Stimulated activated CD4-positive, alpha-beta T cell treated with anti-CD3 and anti-CD28 coated beads, Interleukin-2, amount 100 ng/mL, for 24 hours (primary cell): ENCODE measurements at regions not wholly inside any gene's neighbourhood (a gene's known extent, or its start where the extent isn't known, plus 50 kb on each side); places are given as distances from the start of the nearest gene placed in this dataset.

Experiments used
- DNase-seq, 2 donors: peaks; one replicate each; pipeline ENCODE4 v3.0.0-alpha.2; 2020

- DNase-seq, result no peak
Measured at GRCh38 chr6:166009385-166010031, 158.1 kb downstream of the TBXT start.

GRCh38 chr6:166008441-166009369, 158.9 kb downstream of the TBXT start:
- DNase-seq, result no peak

GRCh38 chr6:166007349-166008263, 160.0 kb downstream of the TBXT start:
- DNase-seq, result no peak

GRCh38 chr6:166006900-166007301, 160.8 kb downstream of the TBXT start:
- DNase-seq, result no peak

GRCh38 chr6:166005944-166006899, 161.4 kb downstream of the TBXT start:
- DNase-seq, result no peak

- no peak for DNase-seq
Measured at GRCh38 chr6:166005401-166005943, 162.2 kb downstream of the TBXT start.

GRCh38 chr6:166004876-166005275, 162.8 kb downstream of the TBXT start:
- DNase-seq, result no peak

- no peak for DNase-seq
Measured at GRCh38 chr6:166004471-166004870, 163.2 kb downstream of the TBXT start.

- DNase-seq, result no peak
Measured at GRCh38 chr6:166003569-166003968, 164.1 kb downstream of the TBXT start.

GRCh38 chr6:166001359-166001758, 166.3 kb downstream of the TBXT start:
- no peak for DNase-seq

GRCh38 chr6:165999279-165999678, 168.4 kb downstream of the TBXT start:
- DNase-seq, result no peak

GRCh38 chr6:165998072-165998471, 169.6 kb downstream of the TBXT start:
- no peak for DNase-seq

GRCh38 chr6:165991341-165991740, 176.3 kb downstream of the TBXT start:
- no peak for DNase-seq

- no peak for DNase-seq
Measured at GRCh38 chr6:165990216-165990615, 177.4 kb downstream of the TBXT start.

GRCh38 chr6:165988757-165989456, 178.7 kb downstream of the TBXT start:
- DNase-seq, result no peak

- DNase-seq, result no peak
Measured at GRCh38 chr6:165988302-165988756, 179.3 kb downstream of the TBXT start.

GRCh38 chr6:165987483-165988301, 180.0 kb downstream of the TBXT start:
- no peak for DNase-seq

- DNase-seq, result no peak
Measured at GRCh38 chr6:165986914-165987482, 180.7 kb downstream of the TBXT start.

- DNase-seq, result no peak
Measured at GRCh38 chr6:165986311-165986913, 181.2 kb downstream of the TBXT start.
